ENCODE measurements at regions not wholly inside any gene's neighbourhood (a gene's known extent, or its start where the extent isn't known, plus 50 kb on each side); places are given as distances from the start of the nearest gene placed in this dataset.
"Not testable (repeated sequence)": the region's sequence is repeated elsewhere in the genome, so short reads cannot be mapped to it uniquely, and the experiment has no call there.

DNA sequence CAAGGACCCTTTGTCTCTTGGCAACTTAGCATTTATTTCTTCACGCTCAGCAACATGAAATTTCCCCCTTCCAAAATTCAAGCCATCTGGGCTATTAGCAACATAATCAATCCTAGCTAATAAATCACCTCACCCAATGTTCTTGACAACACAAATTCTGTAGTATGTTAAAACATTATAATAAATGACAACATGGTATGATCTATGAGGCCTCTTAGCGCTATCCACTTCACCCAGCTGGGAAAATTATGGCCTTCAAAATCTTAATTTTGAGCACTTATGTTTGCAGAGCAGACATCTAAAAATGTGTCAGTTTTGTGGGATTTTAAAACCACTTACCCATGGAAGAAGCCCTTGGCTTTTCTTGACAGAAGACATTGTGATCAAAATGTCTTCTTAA is 181.9 kb downstream of the HDGFL1 start:
- no peak for DNase-seq

DNA sequence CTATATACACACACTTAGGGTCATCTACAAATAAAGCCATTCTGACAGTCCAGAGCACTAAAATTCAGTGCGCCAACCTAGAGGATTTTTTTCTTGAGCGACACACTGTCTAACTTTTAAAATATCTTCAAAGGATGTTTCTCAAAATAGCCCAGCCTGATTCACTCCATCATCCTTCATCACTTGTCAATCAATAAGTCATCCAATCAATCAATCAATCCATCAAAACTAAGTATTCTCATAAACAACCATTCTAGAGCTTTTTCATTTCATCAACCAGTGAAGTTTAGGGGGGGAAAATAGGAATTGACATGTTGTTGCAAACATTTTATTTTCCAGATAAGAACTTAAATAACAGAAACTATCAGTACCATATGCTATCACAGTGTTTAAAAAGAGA is 183.2 kb downstream of the HDGFL1 start:
- no peak for DNase-seq

DNA sequence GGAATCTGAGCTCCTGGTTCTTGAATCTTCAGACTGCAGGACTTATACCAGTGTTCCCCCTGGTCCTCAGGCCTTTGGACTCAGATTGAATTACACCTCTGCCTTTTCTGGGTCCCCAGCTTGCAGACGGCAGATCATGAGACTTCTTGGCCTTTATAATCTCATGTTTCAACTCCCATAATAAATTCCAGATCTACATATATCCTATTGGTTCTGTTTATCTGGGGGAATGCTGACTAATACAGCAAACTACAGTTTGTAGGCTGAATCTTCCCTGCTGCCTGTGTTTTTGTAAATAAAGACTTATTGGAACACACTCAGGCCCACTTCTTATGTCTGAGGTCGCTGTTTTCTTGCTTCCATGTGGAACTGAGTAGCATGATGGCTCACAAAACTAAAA is 184.7 kb downstream of the HDGFL1 start:
- DNase-seq: no peak

DNA sequence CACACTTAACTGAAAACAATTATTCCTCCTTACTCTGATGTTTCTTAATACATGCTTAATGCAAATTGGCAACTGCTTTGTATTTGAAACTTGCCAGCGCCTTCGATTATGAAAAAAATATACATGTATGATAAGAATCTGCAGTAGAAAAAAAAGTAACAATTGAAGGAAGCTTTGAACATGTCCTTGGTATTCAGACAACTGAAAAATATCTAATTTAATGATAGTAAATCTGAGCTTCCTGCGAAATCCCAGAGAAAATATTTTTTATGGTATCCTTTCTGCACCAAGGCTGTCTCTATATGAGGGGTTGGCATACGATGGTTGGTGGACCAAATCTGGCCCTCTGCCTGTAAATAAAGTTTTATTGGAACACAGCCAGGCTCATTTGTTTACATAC is 186.2 kb downstream of the HDGFL1 start:
- DNase-seq: no peak

DNA sequence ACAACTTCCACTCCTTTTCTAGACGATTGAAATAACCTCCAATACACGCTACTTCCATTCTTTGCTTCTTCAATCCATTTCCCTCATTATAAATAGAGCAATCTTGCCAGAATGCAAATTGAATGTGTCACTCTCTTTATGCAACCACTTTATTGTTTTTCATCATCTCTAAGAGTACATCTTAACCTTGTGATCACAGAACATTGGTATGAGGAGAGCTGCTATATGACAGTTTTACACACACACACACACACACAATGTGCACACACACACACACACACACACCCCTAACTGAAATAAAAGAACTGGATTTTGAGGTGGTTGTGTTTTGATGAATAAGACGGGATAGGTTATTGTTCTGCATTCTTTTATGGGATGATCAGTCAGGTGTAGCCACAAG is 187.0 kb downstream of the HDGFL1 start:
- no peak for DNase-seq

DNA sequence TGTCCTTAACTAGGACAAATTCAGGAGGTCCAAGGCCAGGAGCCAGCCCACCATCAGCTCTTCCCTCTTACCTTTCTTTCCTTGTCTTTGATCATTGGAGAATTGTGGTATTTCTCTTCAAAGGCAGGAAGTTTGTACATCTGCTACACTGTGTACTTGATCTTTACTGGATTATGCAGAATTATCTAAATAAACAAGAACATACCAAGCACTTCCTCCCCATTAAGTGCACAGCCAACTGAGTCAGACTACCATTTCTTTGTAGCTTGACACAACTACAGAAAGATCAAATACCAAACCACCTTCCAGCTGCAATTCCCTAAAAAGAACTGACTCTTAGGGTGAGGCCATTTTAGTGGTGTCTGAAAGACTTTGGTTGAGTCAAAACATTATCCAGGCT is 195.1 kb downstream of the HDGFL1 start:
- no peak for DNase-seq

DNA sequence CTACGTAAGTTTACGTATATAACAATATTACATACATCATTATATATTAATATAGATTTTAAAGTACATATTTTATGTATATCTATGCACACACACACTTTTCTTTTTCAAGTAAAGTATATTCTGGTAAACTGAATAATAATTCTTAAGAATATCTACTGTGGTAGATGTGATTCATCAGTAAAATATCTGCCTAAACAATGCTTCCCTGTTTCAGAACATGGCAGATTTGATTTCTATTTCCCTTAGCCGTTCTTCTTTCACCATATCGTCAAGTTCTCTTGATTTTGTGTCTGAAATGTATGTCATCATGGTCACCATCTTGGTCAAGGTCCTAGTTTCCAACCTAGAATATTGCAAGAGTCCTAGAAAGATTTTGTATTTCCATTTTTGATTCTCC is 195.6 kb downstream of the HDGFL1 start:
- DNase-seq: no peak

DNA sequence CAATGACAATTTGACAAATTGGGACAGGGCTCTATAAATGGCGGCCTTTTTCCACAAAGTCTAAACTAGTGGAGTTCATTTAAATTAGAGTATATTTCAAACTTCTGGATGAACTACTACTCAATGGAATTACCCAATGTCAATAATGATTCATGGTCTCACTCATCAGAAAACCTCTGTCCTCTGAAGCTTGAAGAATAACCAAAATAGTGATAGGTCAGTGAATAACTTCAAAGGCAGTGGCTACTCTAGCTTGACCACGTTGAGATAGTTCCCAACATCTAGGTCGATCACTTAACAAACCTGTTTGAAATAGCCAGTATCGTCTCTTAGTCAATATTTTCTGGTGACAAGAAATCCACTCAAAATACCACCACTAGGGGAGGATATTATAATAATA is 197.6 kb downstream of the HDGFL1 start:
- DNase-seq: no peak

DNA sequence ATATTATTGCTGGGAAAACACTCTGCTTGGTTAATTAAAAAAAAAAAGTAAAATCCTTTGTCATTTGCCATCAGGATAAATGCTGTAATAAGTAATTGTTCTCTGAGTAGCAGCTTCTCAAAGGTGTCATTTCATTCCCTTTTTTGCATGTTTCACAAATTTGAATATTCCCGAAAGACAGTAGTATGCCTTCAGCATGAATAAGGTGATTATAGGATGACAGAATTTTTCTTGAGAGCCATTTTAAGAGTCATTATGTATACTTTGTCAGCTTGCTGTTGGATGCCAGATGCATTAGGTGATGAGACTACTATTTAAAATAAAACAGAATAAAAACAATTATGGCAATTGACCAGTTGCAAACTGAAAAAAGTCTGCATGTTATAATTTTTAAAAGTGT is 200.7 kb downstream of the HDGFL1 start:
- DNase-seq: no peak

DNA sequence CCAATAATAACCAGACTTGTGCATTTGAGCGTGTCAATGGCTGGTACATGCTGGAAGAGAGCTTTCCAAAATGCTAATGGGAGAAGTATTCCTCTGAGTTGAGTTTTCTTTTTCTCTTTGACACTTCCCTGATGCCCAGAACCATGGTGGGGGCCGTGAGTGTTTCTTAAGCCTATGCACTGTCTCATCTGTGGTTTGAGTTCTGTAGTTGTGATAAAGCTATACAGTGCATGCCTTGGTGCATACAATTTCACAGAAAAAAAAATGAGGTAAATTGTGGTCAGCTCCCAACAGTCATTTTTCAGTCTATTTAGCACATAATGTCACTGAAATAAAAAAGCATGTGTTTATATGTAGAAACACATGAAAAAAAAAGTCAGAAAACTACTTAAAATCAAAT is 204.8 kb downstream of the HDGFL1 start:
- DNase-seq: no peak

DNA sequence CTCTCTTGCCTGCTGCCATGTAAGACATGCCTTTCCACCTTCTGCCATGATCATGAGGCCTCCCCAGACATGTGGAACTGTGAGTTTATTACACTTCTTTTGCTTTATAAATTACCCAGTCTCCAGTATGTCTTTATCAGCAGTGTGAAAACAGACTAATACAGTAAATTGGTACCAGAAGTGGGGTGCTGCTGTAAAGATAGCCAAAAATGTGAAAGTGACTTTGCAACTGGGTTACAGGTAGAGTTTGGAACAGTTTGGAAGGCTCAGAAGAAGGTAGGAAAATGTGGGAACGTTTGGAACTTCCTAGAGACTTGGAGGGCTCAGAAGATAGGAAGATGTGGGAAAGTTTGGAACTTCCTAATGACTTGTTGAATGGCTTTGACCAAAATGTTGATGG is 209.1 kb downstream of the HDGFL1 start:
- DNase-seq: not testable (repeated sequence)

DNA sequence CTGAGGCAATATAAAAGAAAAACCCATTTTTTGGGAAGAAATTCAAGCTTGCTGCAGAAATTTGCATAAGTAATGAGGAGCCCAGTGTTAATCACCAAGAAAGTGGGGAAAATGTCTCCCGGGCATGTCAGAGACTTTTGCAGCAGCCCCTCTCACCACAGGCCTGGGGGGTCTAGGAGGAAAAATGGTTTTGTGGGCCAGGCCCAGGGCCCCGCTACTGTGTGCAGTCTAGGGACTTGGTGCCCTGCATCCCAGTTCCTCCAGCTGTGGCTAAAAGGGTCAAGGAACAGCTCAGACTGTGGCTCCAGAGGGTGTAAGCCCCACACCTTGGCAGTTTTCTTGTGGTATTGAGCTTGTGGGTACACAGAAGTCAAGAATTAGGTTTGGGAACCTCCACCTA is 209.7 kb downstream of the HDGFL1 start:
- no peak for DNase-seq

DNA sequence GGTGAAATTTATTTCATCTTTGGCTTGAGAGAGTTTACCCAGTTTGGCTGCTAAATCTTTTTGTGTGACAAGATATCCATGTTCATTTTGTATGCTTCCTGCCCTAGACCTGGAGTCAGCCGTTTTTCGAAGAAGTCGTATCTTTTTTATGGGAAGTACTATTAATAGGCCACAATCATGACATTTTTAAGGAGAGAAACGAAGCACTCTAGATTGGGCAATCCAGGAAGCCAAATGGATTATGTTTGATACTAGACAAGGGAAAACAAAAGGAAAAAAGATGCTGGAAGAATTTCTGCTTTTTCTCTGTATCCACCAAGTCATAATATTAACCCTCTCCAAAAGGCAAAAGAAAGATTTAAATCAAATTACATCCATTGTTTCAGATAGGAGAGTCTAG is 214.6 kb downstream of the HDGFL1 start:
- no peak for DNase-seq

DNA sequence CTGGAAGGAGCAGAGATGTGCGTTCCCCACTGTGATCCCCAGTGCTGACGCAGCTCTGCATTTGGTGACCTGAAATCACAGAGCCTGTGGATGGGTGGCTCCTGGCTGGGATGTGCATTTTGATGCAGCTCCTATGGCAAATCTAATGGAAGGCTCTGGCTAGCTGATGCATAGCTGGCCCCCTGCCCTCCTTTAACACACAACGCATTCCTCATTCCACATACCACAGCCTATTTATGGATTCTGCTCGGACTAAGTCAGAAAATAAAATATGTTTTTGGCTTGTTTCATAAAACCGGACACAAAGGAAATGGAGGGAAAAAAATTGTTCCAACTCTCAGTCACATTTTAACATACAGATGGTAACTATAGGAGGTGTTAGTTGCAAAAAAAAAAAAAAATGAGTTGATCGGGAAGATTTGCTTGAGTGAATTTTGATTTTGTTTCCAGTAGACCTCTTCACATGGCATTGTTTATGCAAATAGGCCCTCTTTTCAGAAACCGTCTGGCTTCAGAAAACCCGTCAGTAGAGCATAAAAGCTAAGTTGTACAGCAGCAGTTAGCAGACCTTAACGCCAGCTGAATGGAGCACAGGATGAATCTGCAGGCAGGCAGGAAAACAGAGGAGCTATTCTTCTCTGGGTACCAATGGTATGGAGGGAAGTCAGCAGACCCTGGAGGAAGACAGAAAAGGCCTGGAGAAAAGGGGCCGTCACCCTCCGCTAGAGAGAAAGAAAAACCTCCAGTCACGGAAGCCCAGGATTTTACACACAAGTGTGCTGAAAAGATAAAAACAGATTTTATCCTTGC is 215.4 kb downstream of the HDGFL1 start:
- DNase-seq: no peak

DNA sequence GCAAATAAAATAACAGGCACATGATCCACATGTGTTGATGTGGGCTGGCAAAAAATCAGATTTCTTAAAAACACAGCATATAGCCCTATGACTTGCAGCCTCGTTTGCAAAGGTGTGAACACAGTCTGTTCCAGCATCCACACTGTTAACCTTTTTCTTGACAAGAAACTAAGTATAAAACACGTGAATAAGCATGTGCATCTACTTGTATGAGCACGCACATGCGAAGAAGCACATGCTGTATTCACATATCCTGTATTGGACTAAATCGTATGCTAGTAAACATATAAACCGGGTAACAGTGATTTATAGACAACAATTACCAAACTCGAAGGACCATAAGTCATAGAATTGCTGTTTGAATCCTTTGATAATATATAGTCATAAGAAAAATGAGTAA is 218.7 kb downstream of the HDGFL1 start:
- no peak for DNase-seq

DNA sequence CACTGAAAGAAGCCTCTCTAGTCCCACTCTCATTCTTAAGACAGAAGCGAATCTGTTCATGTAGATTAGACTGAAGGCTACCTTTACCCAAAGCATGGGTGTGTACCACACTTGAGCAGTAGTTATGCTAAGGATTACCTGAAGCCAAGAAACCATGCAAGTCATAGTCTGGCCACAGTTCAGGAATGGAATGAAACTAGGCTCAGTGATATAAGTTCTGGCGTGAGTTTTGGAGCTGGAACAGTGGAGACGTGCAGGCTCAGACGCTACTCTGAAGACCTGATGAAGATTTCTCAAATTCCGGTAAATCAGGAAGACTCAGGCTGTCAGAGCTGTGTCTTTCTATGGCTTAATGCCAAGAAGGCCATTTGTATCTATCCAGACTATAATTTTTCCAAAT is 219.9 kb downstream of the HDGFL1 start:
- no peak for DNase-seq

DNA sequence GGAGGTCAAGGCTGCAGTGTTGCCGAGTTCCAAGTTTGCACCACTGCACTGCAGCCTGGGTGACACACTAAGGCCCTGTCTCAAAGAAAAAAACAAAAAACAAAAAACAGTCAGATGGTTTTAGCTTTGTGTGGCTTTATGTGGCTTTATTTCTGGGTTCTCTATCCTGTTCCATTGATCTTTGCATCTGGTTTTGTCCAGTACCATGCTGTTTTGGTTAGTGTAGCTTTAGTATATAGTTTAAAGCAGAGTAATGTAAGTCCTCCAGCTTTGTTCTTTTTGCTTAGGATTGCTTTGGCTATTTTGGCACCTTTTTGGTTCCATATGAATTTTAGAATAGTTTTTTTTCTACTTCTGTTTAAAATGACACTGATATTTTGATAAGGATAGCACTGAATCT is 225.5 kb downstream of the HDGFL1 start:
- DNase-seq: no peak

DNA sequence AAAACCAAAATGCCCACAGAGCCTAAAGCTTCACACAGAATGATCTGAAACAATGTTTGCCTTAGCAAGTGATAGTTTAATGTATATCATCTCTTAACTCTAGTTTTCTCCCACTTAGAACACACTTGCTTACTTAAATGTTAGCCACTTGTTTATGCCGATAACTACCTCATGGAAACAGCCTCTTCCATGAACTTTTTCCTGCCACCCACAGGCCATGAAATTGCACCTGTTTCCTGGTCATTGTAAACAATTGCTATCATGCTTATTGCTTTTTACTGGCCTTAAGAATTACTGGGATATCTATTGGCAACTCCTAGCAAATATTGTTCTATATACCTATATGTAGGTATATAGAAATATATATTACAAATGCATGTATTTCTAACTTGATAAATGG is 231.1 kb downstream of the HDGFL1 start:
- no peak for DNase-seq

DNA sequence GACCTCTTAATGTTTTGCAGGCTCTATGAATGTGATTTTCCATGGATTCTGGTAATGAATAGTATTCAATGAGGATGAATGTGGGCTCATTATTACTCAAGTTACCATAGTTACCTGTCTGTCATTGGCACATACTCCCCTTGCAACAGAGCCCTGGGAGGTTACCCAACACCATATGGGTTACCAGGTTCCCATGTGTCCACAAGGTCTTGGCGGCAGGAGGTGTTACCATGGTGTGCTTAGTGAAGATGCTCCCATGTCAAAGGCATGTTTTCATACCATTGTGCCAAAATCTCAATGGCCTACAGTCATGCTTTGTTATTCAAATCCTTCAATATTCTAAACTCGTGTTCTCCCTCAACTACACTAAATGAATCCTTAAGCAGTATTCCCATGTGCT is 232.5 kb downstream of the HDGFL1 start:
- DNase-seq: no peak

DNA sequence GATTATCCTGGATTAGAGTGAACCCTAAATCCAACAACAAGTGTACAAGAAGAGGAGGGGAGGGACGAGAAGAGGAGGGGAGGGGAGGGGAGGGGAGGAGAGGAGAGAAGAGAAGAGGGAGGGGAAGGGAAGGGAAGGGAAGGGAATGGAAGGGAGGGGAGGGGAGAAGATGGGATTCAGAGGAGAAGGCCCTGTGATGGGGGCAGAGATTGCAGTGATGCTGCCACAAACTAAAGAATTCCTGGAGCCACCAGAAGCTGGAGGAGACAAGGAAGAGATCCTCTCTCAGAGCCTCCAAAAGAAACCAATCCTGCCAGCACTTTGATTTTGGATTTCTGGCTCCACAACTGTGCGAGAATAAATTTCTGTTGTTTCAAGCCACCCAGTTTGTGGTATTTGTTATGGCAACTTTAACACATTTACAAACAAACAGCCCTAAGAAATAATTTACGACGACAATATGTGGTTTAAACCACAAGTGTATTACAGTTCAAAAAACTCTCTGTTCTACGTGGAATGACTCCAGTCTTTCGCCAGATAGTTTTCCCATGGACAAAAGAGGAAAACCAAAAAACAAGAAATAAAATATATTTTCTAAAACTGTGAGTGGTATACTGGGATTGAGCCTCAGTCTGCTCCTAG is 235.4 kb downstream of the HDGFL1 start:
- no peak for DNase-seq

DNA sequence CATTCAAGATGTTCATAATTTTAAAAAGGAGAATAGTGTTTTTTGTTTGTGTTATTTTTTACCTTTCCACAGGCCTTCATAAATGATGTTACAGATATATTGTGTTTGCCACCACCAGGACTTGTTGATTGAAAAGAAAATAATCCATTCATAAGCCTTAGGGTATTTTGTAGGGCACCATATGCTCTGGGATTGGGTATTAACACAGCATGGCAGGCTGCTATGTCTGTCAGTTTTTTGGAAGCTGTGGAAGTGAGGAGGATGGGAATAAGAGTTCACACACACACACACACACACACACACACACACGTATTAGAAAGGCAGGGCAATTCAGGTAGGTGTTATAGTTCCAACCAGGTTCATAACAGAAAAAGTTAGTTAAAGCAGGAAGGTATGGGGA is 237.9 kb downstream of the HDGFL1 start:
- no peak for DNase-seq

DNA sequence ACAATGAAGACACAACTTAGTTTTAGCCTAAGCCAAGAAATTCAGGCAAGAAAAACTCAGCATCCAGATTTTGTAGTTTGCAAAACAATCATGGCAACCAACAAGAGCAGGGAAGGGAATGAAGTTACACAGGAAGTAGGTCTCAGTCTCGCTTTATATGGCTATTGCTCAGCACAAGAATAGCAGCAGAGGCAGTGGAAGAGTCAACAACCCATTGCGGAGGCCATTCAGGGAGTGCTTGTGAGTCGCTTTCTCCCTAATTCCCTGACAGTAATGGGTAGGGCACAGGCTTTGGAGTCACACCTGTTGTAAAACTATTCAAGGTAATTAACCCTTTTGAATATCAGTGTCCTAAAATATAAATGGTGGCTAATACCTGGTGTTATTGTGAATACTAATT is 238.5 kb downstream of the HDGFL1 start:
- no peak for DNase-seq

DNA sequence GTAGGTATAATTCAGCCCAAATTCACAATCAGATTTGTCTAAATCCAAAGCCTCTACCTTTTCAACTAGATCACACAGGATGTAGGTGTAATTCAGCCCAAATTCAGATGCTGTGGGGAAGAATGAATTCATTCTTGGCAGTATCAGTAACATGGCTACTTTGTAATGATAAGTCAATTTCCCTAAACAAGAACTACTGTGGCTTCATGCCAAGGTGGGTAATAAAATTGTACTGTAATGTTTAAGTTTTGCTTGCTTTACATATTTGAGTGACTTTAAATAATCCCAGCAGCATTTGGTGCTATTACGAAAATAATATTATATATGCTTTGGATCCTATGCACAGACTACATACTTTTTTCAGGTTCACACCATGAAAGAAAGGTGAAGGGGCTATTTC is 239.1 kb downstream of the HDGFL1 start:
- DNase-seq: no peak

DNA sequence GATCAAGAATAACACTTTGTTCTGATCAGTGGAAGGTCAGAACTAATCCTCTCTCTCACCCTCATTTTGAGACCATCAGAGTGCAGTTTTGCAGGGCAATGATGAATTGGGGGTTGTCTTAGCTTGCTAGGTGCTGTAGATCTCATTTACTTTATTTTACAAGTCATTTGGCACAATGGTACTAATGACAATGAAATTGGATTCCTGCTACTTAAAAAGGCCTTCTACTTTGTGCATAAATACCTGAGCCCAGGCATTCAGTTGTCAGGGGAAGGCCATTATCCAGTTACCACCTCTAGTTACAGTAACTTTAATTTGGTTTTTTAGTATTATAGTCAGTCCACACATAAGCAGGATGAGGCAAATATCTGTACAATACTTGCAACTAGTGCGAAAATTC is 240.0 kb downstream of the HDGFL1 start:
- no peak for DNase-seq

DNA sequence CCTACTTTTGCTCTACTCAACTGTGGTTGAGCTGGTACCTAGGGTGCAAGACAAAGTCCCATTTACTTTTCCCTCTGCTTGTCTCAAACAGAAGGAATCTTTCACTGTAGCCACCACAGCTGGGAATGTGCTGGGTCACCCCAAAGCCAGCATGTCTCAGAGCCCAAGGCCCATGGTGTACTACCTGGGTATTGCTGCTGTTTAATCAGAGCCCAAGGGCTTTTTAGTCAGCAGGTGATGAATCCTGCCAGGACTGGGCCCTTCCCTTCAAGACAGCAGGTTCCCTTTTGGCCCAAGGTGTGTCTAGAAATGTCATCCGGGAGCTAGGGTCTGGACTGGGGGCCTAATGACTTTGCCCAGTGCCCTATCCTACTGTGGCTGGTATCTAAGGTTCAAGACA is 249.8 kb downstream of the HDGFL1 start:
- no peak for DNase-seq

All from hematopoietic multipotent progenitor cell treated with erythropoietin and hydrocortisone succinate and interleukin-3 and kit ligand, for 6 days (in vitro differentiated cells).